Smooth muscle cell (in vitro differentiated cells): ENCODE measurements at regions not wholly inside any gene's neighbourhood (a gene's known extent, or its start where the extent isn't known, plus 50 kb on each side); places are given as distances from the start of the nearest gene placed in this dataset.

ENCODE experiments used
- DNase-seq: peaks from one replicate; lab custom pipeline; 2025; ENCODE audit not compliant: unreplicated experiment; lab: John Stamatoyannopoulos, UW
- H2AFZ ChIP-seq: fragments of 200-600 bp; sonication (generic); 2 replicates; pipeline ENCODE4 v1.6.0; 2016; ENCODE audit warnings: antibody characterized with exemption, low read depth, mild to moderate bottlenecking
- H3F3A ChIP-seq: fragments of 200-600 bp; sonication (generic); 2 replicates; pipeline ENCODE4 v1.6.0; 2017; ENCODE audit warnings: antibody characterized with exemption, low read depth
- H3K27ac ChIP-seq: fragments of 200-600 bp; sonication (generic); 2 replicates; pipeline ENCODE4 v1.5.1; 2016; ENCODE audit warnings: low read depth, mild to moderate bottlenecking
- H3K27me3 ChIP-seq: fragments of 200-600 bp; sonication (generic); 2 replicates; pipeline ENCODE4 v1.6.1; 2016; ENCODE audit warnings: low read depth, mild to moderate bottlenecking
- H3K36me3 ChIP-seq: fragments of 200-600 bp; sonication (generic); 2 replicates; pipeline ENCODE4 v1.5.1; 2016; ENCODE audit warnings: low read depth
- H3K4me1 ChIP-seq: fragments of 200-600 bp; sonication (generic); 2 replicates; pipeline ENCODE4 v1.5.1; 2016; ENCODE audit warnings: low read depth
- H3K4me2 ChIP-seq: fragments of 200-600 bp; sonication (generic); 2 replicates; pipeline ENCODE4 v1.6.0; 2016; ENCODE audit warnings: mild to moderate bottlenecking
- H3K4me3 ChIP-seq: fragments of 200-600 bp; sonication (generic); 2 replicates; pipeline ENCODE4 v1.5.1; 2016; ENCODE audit warnings: mild to moderate bottlenecking
- H3K79me2 ChIP-seq: fragments of 200-600 bp; sonication (generic); 2 replicates; pipeline ENCODE4 v1.6.0; 2016; ENCODE audit warnings: low read depth, mild to moderate bottlenecking
- H3K9ac ChIP-seq: fragments of 200-600 bp; sonication (generic); 2 replicates; pipeline ENCODE4 v1.6.0; 2016; ENCODE audit warnings: low read depth
- H3K9me3 ChIP-seq: fragments of 200-600 bp; sonication (generic); replicated peaks from 2 replicates; pipeline ENCODE4 v1.5.1; 2016; ENCODE audit warnings: low read depth
- H4K20me1 ChIP-seq: fragments of 200-600 bp; sonication (generic); 2 replicates; pipeline ENCODE4 v1.6.0; 2016; ENCODE audit warnings: low read depth
- WGBS: methylation state at CpG from one replicate; pipeline ENCODE4 v1.1.7; 2016; ENCODE audit warnings: low lambda C conversion rate; 5-methylcytosine and 5-hydroxymethylcytosine counted together
- TF ChIP-seq, protein P1 (sequence below): fragments of 200-600 bp; sonication (generic); IDR thresholded peaks from 2 replicates; pipeline ENCODE4 v1.5.1; 2017; ENCODE audit warnings: borderline replicate concordance, mild to moderate bottlenecking, antibody characterized with exemption; ENCODE audit not compliant: insufficient read depth, poor library complexity, severe bottlenecking

- no peak overlapping the region for H2AFZ ChIP-seq
- no peaks in the 10 kb centered on the region for H3K27me3 ChIP-seq
- peaks cover 8% of the 10 kb centered on the region for H3K79me2 ChIP-seq
- no peaks in the 10 kb centered on the region for H3K9me3 ChIP-seq
- peaks cover 41% of the 10 kb centered on the region for H3K4me1 ChIP-seq
- no peak for DNase-seq
- H3K27ac ChIP-seq, result peak overlapping the region; percentile 9
- 81% methylated on average over 1 of the region's 1 CpG for WGBS
- H4K20me1 ChIP-seq, result peaks cover 3% of the 10 kb centered on the region
- H3K4me2 ChIP-seq, result no peak overlapping the region
- H3K4me3 ChIP-seq, result no peak overlapping the region
- H3K9ac ChIP-seq, result no peak overlapping the region
- TF ChIP-seq, protein P1, sequence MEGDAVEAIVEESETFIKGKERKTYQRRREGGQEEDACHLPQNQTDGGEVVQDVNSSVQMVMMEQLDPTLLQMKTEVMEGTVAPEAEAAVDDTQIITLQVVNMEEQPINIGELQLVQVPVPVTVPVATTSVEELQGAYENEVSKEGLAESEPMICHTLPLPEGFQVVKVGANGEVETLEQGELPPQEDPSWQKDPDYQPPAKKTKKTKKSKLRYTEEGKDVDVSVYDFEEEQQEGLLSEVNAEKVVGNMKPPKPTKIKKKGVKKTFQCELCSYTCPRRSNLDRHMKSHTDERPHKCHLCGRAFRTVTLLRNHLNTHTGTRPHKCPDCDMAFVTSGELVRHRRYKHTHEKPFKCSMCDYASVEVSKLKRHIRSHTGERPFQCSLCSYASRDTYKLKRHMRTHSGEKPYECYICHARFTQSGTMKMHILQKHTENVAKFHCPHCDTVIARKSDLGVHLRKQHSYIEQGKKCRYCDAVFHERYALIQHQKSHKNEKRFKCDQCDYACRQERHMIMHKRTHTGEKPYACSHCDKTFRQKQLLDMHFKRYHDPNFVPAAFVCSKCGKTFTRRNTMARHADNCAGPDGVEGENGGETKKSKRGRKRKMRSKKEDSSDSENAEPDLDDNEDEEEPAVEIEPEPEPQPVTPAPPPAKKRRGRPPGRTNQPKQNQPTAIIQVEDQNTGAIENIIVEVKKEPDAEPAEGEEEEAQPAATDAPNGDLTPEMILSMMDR, result no peak
- peaks cover 27% of the 10 kb centered on the region for H3F3A ChIP-seq
- H3K36me3 ChIP-seq, result no peaks in the 10 kb centered on the region
Measured at GRCh38 chr15:62498712-62499111, 333.6 kb upstream of the C2CD4B start.

DNA sequence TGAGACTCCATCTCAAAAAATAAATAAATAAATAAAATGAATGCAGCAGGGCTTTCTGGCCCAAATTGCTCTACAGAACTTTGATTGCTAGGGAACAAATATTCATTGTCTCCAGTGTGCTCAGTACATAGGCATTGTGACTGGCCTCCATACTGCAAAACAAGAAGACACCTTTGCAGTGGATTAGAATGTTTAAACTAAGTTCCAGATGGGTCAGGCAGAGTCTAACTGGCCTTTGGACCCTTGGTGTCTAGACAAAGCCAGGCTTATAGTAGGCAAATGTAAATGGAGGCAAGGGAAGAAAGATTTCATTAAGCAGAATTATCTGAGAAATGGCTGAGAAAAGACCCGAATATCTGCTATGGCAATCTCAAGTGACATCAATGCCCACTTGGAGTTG, 335.2 kb upstream of the C2CD4B start:
- Histone ChIP-seq H3K9me3 (no peaks in the 10 kb centered on the region), H3K79me2 (peaks cover 12% of the 10 kb centered on the region), H3K9ac (no peak overlapping the region), H3K4me3 (no peak overlapping the region), H3K4me1 (peaks cover 33% of the 10 kb centered on the region), H3K4me2 (no peak overlapping the region), H3K36me3 (no peaks in the 10 kb centered on the region), H3K27ac (no peak overlapping the region), H4K20me1 (peaks cover 3% of the 10 kb centered on the region), H3K27me3 (no peaks in the 10 kb centered on the region), H3F3A (peaks cover 21% of the 10 kb centered on the region), H2AFZ (no peak overlapping the region)
- WGBS, result 95% methylated on average over 1 of the region's 1 CpG
- TF ChIP-seq, protein P1, result no peak
- no peak for DNase-seq

GRCh38 chr15:62502451-62502850, 337.4 kb upstream of the C2CD4B start:
- Histone ChIP-seq H2AFZ (no peak overlapping the region), H3K4me3 (no peak overlapping the region), H3K4me1 (peaks cover 30% of the 10 kb centered on the region), H3K27me3 (no peaks in the 10 kb centered on the region), H3K9me3 (no peaks in the 10 kb centered on the region), H3K4me2 (no peak overlapping the region), H3K79me2 (peaks cover 13% of the 10 kb centered on the region), H3K36me3 (no peaks in the 10 kb centered on the region), H4K20me1 (peaks cover 3% of the 10 kb centered on the region), H3F3A (peaks cover 4% of the 10 kb centered on the region), H3K9ac (no peak overlapping the region), H3K27ac (no peak overlapping the region)
- 85% methylated on average over 5 of the region's 5 CpGs for WGBS
- DNase-seq, result no peak
- TF ChIP-seq, protein P1, result no peak

- TF ChIP-seq, protein P1, result no peak
- no peaks in the 10 kb centered on the region for H3K9me3 ChIP-seq
- H3K4me3 ChIP-seq, result no peak overlapping the region
- H3K79me2 ChIP-seq, result peaks cover 13% of the 10 kb centered on the region
- H3K4me2 ChIP-seq, result peak overlapping the region; percentile 41
- no peaks in the 10 kb centered on the region for H3K27me3 ChIP-seq
- H4K20me1 ChIP-seq, result peaks cover 3% of the 10 kb centered on the region
- H3F3A ChIP-seq, result no peaks in the 10 kb centered on the region
- 19% methylated on average over 1 of the region's 1 CpG for WGBS
- H3K27ac ChIP-seq, result peak overlapping the region; percentile 29
- no peak for DNase-seq
- H3K36me3 ChIP-seq, result no peaks in the 10 kb centered on the region
- no peak overlapping the region for H2AFZ ChIP-seq
- H3K9ac ChIP-seq, result no peak overlapping the region
- H3K4me1 ChIP-seq, result peaks cover 28% of the 10 kb centered on the region
Measured at GRCh38 chr15:62503451-62503850, 338.4 kb upstream of the C2CD4B start.
